A549 (cell line): ENCODE measurements at regions not wholly inside any gene's neighbourhood (a gene's known extent, or its start where the extent isn't known, plus 50 kb on each side); places are given as distances from the start of the nearest gene placed in this dataset.
A peak's percentile ranks its signal among the peaks of the same experiment; 100 is the strongest.

Source experiments
- ATAC-seq, 2 experiments: fragments of 200-7000 bp in 1 of 2; fragments of >200 bp in 1 of 2; cut with Nextera tagmentation in 1 of 2; cut with Tn5 transposase in 1 of 2; 3 replicates each; pipeline versions ENCODE4 v1.8.0 to v1.9.1; 2018 to 2020; ENCODE audit warnings: mild to moderate bottlenecking in 1 of 2, moderate library complexity in 1 of 2
- CTCF ChIA-PET: fragments of 300-600 bp; sonication (Branson Sonifier 250); formaldehyde crosslinking; extraction: SDS; loops from one replicate; lab custom pipeline; 2021; ENCODE audit warnings: antibody characterized with exemption, inconsistent platforms; lab: Yijun Ruan, JAX
- POLR2A ChIA-PET: fragments of 350-600 bp; formaldehyde crosslinking; extraction: SDS; loops from one replicate; lab custom pipeline; 2021; ENCODE audit warnings: antibody characterized with exemption, inconsistent platforms; lab: Yijun Ruan, JAX
- DNase-seq, 2 experiments: peaks; one replicate each; pipeline versions ENCODE4 v3.0.0 to v3.0.0-alpha.2; 2011 to 2016; ENCODE audit warnings: low read depth in 1 of 2, low spot score in 1 of 2
- FAIRE-seq: peaks from 2 replicates; lab custom pipeline; 2011; peaks lifted over from hg19 to GRCh38; lab: Jason Lieb, UNC
- H3K27ac ChIP-seq, 2 experiments: fragments of >200 bp; sonication (Bioruptor Twin); formaldehyde crosslinking; 3 replicates each; pipeline ENCODE4 v1.5.1; 2016 to 2017
- H3K4me1 ChIP-seq: fragments of >200 bp; sonication (Bioruptor Twin); formaldehyde crosslinking; 3 replicates; pipeline ENCODE4 v1.6.1; 2016
- H3K4me2 ChIP-seq: fragments of >200 bp; sonication (Bioruptor Twin); formaldehyde crosslinking; 3 replicates; pipeline ENCODE4 v1.6.1; 2016
- H3K4me3 ChIP-seq: fragments of >200 bp; sonication (Bioruptor Twin); formaldehyde crosslinking; 3 replicates; pipeline ENCODE4 v1.5.1; 2016
- H3K9me3 ChIP-seq: fragments of >200 bp; sonication (Bioruptor Twin); formaldehyde crosslinking; 3 replicates; pipeline ENCODE4 v1.6.1; 2016
- CBX8 ChIP-seq: fragments of 200-600 bp; sonication (generic); IDR thresholded peaks from 2 replicates; pipeline ENCODE4 v1.6.1; 2016
- CHD2 ChIP-seq: fragments of 150-350 bp; IDR thresholded peaks from 2 replicates; pipeline ENCODE4 v1.6.1; 2014; ENCODE audit warnings: low read length; ENCODE audit not compliant: partially characterized antibody
- EHF ChIP-seq: fragments of 250-450 bp; sonication (Bioruptor Pico); IDR thresholded peaks from 2 replicates; pipeline ENCODE4 v1.5.0; 2020; ENCODE audit warnings: mild to moderate bottlenecking
- EHMT2 ChIP-seq: fragments of 200-600 bp; sonication (generic); IDR thresholded peaks from 2 replicates; pipeline ENCODE4 v1.6.1; 2016; ENCODE audit warnings: antibody characterized with exemption, low read depth, mild to moderate bottlenecking, moderate library complexity
- ESRRA ChIP-seq: fragments of 150-350 bp; IDR thresholded peaks from 2 replicates; pipeline ENCODE4 v1.6.1; 2014; ENCODE audit warnings: mild to moderate bottlenecking, low read length, borderline replicate concordance
- FOSB ChIP-seq: fragments of 250-450 bp; sonication (Bioruptor Pico); IDR thresholded peaks from 2 replicates; pipeline ENCODE4 v1.5.0; 2020; ENCODE audit warnings: mild to moderate bottlenecking, moderate library complexity
- FOSL2 ChIP-seq, 2 experiments: fragments of 450-650 bp in 1 of 2; fragments of >200 bp in 1 of 2; sonication (Bioruptor Twin) in 1 of 2; formaldehyde crosslinking; IDR thresholded peaks; 2 replicates each; pipeline versions ENCODE4 v1.5.0 to v1.6.1; 2016 to 2020; ENCODE audit warnings: mild to moderate bottlenecking in 1 of 2, moderate library complexity in 1 of 2
- GATA3 ChIP-seq: IDR thresholded peaks from 2 replicates; pipeline ENCODE4 v1.6.1; 2012; ENCODE audit warnings: borderline replicate concordance
- HDAC2 ChIP-seq: fragments of 200-600 bp; sonication (generic); IDR thresholded peaks from 2 replicates; pipeline ENCODE4 v1.6.1; 2016
- HOXB13 ChIP-seq: fragments of 250-450 bp; sonication (Bioruptor Pico); IDR thresholded peaks from 2 replicates; pipeline ENCODE4 v1.5.0; 2020; ENCODE audit warnings: low read depth, mild to moderate bottlenecking, moderate library complexity
- JUNB ChIP-seq: fragments of >200 bp; sonication (Bioruptor Twin); formaldehyde crosslinking; IDR thresholded peaks from 2 replicates; pipeline ENCODE4 v1.6.1; 2016
- KDM5A ChIP-seq: fragments of 200-600 bp; sonication (generic); IDR thresholded peaks from 2 replicates; pipeline ENCODE4 v1.6.1; 2016; ENCODE audit warnings: antibody characterized with exemption, mild to moderate bottlenecking
- MYC ChIP-seq: IDR thresholded peaks from 2 replicates; pipeline ENCODE4 v1.6.1; 2012; ENCODE audit warnings: mild to moderate bottlenecking, inconsistent platforms, low read length, improper control_type of control experiment, borderline replicate concordance
- RARB ChIP-seq: fragments of 250-450 bp; sonication (Bioruptor Pico); IDR thresholded peaks from 2 replicates; pipeline ENCODE4 v1.8.0; 2021; ENCODE audit warnings: mild to moderate bottlenecking, moderate library complexity
- RFX5 ChIP-seq: fragments of 450-650 bp; IDR thresholded peaks from 2 replicates; pipeline ENCODE4 v1.7.1; 2014; ENCODE audit warnings: antibody characterized with exemption, mild to moderate bottlenecking, moderate library complexity
- RNF2 ChIP-seq: fragments of 200-600 bp; sonication (generic); IDR thresholded peaks from 2 replicates; pipeline ENCODE4 v1.6.1; 2016; ENCODE audit warnings: low read depth, mild to moderate bottlenecking, antibody characterized with exemption, moderate library complexity, borderline replicate concordance
- SMC3 ChIP-seq: fragments of >200 bp; sonication (Bioruptor Twin); formaldehyde crosslinking; IDR thresholded peaks from 3 replicates; pipeline ENCODE4 v1.6.1; 2018; ENCODE audit warnings: inconsistent platforms
- SREBF2 ChIP-seq: fragments of 450-650 bp; IDR thresholded peaks from 2 replicates; pipeline ENCODE4 v1.6.1; 2014; ENCODE audit warnings: mild to moderate bottlenecking, moderate library complexity
- TP53 ChIP-seq: fragments of 250-450 bp; sonication (Bioruptor Pico); IDR thresholded peaks from 2 replicates; pipeline ENCODE4 v1.5.0; 2021; ENCODE audit warnings: mild to moderate bottlenecking, moderate library complexity
- ZFP36 ChIP-seq: fragments of 450-650 bp; IDR thresholded peaks from 2 replicates; pipeline ENCODE4 v1.6.1; 2014; ENCODE audit warnings: borderline replicate concordance; ENCODE audit not compliant: partially characterized antibody
- ZNF302 ChIP-seq: fragments of 250-450 bp; sonication (Bioruptor Pico); IDR thresholded peaks from 2 replicates; pipeline ENCODE4 v1.9.0; 2021; ENCODE audit warnings: inconsistent platforms, mild to moderate bottlenecking, moderate library complexity
- ZSCAN20 ChIP-seq: fragments of 250-450 bp; sonication (Bioruptor Pico); IDR thresholded peaks from 2 replicates; pipeline ENCODE4 v1.8.0; 2022; ENCODE audit warnings: mild to moderate bottlenecking, moderate library complexity
- WGBS: methylation state at CpG from one replicate; pipeline ENCODE4 v1.1.6; 2017; ENCODE audit errors: missing lambda C conversion rate; 5-methylcytosine and 5-hydroxymethylcytosine counted together
- TF ChIP-seq, protein P1 (sequence below): fragments of 250-450 bp; sonication (Bioruptor Pico); IDR thresholded peaks from 2 replicates; pipeline ENCODE4 v1.5.0; 2020; ENCODE audit warnings: low read depth, mild to moderate bottlenecking, moderate library complexity
- TF ChIP-seq, protein P2 (sequence below): fragments of 200-600 bp; sonication (generic); IDR thresholded peaks from 2 replicates; pipeline ENCODE4 v1.6.1; 2016; ENCODE audit warnings: antibody characterized with exemption, mild to moderate bottlenecking, moderate library complexity
- TF ChIP-seq, protein P3 (sequence below): IDR thresholded peaks from 2 replicates; pipeline ENCODE4 v1.6.1; 2012
- TF ChIP-seq, protein P4 (sequence below): fragments of 250-450 bp; sonication (Bioruptor Pico); IDR thresholded peaks from 2 replicates; pipeline ENCODE4 v1.5.0; 2021; ENCODE audit warnings: mild to moderate bottlenecking, moderate library complexity, borderline replicate concordance

DNA sequence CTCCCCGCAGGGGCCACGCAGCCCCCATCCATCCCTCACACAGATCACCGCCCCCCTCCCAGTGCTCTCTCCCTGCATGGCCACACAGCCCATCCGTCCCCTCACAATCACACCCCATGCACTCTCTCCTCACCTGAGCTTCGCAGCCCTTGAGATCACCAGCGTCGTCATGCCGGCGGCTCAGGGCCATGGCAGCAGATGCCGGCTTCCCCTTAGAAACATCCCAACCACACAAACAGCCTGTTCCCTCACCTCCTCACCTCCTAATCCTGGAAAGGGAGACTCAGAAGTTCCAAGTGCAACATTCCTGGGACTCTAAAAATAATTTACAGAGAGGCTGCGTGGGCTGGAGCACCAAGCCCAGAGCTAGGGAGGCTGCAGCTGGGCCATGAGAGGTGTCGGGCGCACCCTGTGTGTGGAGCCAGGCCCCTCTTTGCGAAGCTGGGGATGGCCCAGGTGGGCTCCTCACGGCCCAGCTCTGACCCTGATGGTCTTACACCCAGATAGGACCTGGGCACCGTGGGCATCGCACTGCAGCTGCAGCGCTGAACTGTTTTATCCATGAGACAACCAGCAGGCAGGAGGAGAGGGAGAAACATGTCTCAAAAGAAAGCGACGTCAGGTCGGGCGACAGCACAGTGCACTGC, 125.3 kb downstream of the DLL1 start:
- ATAC-seq = no peak
- H3K27ac ChIP-seq = no peak overlapping the region
- no peaks in the 10 kb centered on the region for H3K9me3 ChIP-seq
- no peak for FAIRE-seq
- H3K4me3 ChIP-seq = no peak overlapping the region
- no peak for DNase-seq
- TF ChIP-seq CBX8 (no peak), JUNB (no peak), ZFP36 (no peak), SMC3 (no peak), RARB (CRISPR knock-in tag) (no peak), TP53 (CRISPR knock-in tag) (no peak), FOSL2 (IDR thresholded peaks at IDR 0.05) (no peak), FOSL2 (CRISPR knock-in tag; IDR thresholded peaks at IDR 0.05) (no peak)
- TF ChIP-seq, all 56 proteins: peak for 0
- Histone ChIP-seq H3K4me2 (no peak overlapping the region), H3K4me1 (no peaks in the 10 kb centered on the region)
- ChIA-PET CTCF (interaction anchor here (0.6 kb wide), 1 partner anchor 112 kb away, joined by 3 read pairs; no protein-coding TSS in a partner anchor), POLR2A (no interaction called here)
- 66% methylated on average over 7 of the region's 22 CpGs for WGBS

DNA sequence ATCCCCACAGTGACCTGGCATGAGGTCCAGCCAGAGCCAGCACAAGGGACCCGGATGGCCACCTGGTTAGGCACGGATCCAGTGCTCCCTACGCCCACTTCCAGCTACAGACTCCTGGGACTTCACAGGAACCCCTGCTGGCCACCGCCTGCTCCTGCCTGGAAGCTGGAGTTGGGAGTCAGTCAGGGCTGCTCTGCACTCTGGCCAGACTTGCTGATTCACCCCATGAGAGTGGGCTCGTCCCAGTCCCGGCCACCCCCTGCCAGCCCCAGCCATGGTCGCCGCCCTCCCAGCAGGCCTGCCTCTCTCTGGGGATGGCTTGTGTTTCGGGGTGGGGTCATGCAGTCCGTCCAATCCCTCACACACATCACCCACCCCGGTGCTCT, 125.8 kb downstream of the DLL1 start:
- POLR2A ChIA-PET = no interaction called here
- Histone ChIP-seq H3K4me3 (no peak overlapping the region), H3K4me2 (no peak overlapping the region), H3K9me3 (no peaks in the 10 kb centered on the region), H3K4me1 (no peaks in the 10 kb centered on the region), H3K27ac (no peak overlapping the region)
- TF ChIP-seq, protein P1, sequence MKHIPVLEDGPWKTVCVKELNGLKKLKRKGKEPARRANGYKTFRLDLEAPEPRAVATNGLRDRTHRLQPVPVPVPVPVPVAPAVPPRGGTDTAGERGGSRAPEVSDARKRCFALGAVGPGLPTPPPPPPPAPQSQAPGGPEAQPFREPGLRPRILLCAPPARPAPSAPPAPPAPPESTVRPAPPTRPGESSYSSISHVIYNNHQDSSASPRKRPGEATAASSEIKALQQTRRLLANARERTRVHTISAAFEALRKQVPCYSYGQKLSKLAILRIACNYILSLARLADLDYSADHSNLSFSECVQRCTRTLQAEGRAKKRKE (CRISPR knock-in tag) = no peak
- TF ChIP-seq TP53 (CRISPR knock-in tag) (no peak), GATA3 (no peak), SREBF2 (no peak), ZNF302 (CRISPR knock-in tag) (no peak), RNF2 (no peak), MYC (no peak), ZSCAN20 (CRISPR knock-in tag) (no peak), RFX5 (no peak)
- CTCF ChIA-PET = interaction anchor here (0.6 to 1.0 kb wide), 2 partner anchors 113 to 333 kb away, joined by 3 to 4 read pairs; no protein-coding TSS in a partner anchor
- ATAC-seq (peak; percentile 65 to 79; a peak in 5 of 6 replicates), DNase-seq (no peak), FAIRE-seq (no peak)
- 30% methylated on average over 5 of the region's 11 CpGs for WGBS

DNA sequence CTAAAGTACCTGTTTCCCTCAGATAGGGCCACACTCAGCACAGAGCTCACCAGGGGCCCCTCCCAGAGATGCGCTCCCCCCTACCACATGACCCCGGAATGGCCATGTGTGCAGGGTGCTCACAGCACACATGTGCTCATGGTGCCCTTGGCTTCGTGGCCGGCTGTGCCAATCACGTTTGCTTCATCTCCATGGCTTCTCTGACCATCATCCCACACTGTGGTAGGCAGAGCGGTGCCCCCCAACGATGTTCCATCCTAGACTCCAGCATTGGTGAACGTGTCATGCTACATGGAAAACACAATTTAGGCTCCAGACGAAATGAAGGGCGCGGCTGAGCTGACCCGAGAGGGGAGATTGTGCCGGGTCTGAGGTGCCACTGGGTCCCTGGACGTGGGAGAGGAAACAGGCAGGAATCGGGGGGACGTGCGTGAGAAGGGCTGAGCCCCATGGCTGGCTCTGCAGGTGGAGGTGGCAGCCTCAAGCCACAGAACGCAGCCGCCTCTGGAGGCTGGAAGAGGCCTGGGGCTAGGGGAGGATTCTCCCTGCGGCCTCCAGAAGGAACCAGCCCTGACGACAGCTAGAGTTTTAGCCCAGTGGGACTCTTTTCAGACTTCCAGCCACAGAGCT, 126.5 kb downstream of the DLL1 start:
- H3K4me1 ChIP-seq = no peaks in the 10 kb centered on the region
- ATAC-seq = no peak
- POLR2A ChIA-PET = no interaction called here
- CTCF ChIA-PET = interaction anchor here (1.0 kb wide), 1 partner anchor 332 kb away, joined by 4 read pairs; no protein-coding TSS in a partner anchor
- no peaks in the 10 kb centered on the region for H3K9me3 ChIP-seq
- FAIRE-seq = no peak
- H3K27ac ChIP-seq = no peak overlapping the region
- TF ChIP-seq, protein P2, sequence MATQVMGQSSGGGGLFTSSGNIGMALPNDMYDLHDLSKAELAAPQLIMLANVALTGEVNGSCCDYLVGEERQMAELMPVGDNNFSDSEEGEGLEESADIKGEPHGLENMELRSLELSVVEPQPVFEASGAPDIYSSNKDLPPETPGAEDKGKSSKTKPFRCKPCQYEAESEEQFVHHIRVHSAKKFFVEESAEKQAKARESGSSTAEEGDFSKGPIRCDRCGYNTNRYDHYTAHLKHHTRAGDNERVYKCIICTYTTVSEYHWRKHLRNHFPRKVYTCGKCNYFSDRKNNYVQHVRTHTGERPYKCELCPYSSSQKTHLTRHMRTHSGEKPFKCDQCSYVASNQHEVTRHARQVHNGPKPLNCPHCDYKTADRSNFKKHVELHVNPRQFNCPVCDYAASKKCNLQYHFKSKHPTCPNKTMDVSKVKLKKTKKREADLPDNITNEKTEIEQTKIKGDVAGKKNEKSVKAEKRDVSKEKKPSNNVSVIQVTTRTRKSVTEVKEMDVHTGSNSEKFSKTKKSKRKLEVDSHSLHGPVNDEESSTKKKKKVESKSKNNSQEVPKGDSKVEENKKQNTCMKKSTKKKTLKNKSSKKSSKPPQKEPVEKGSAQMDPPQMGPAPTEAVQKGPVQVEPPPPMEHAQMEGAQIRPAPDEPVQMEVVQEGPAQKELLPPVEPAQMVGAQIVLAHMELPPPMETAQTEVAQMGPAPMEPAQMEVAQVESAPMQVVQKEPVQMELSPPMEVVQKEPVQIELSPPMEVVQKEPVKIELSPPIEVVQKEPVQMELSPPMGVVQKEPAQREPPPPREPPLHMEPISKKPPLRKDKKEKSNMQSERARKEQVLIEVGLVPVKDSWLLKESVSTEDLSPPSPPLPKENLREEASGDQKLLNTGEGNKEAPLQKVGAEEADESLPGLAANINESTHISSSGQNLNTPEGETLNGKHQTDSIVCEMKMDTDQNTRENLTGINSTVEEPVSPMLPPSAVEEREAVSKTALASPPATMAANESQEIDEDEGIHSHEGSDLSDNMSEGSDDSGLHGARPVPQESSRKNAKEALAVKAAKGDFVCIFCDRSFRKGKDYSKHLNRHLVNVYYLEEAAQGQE = no peak
- TF ChIP-seq, protein P1 (CRISPR knock-in tag) = no peak
- TF ChIP-seq EHMT2 = no peak
- no peak for TF ChIP-seq FOSB (CRISPR knock-in tag)
- no peak for TF ChIP-seq EHF (CRISPR knock-in tag)
- no peak for TF ChIP-seq CHD2
- TF ChIP-seq, protein P3, sequence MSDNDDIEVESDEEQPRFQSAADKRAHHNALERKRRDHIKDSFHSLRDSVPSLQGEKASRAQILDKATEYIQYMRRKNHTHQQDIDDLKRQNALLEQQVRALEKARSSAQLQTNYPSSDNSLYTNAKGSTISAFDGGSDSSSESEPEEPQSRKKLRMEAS = no peak
- TF ChIP-seq, protein P4, sequence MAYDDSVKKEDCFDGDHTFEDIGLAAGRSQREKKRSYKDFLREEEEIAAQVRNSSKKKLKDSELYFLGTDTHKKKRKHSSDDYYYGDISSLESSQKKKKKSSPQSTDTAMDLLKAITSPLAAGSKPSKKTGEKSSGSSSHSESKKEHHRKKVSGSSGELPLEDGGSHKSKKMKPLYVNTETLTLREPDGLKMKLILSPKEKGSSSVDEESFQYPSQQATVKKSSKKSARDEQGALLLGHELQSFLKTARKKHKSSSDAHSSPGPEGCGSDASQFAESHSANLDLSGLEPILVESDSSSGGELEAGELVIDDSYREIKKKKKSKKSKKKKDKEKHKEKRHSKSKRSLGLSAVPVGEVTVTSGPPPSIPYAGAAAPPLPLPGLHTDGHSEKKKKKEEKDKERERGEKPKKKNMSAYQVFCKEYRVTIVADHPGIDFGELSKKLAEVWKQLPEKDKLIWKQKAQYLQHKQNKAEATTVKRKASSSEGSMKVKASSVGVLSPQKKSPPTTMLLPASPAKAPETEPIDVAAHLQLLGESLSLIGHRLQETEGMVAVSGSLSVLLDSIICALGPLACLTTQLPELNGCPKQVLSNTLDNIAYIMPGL (CRISPR knock-in tag) = no peak
- TF ChIP-seq CBX8 = no peak
- TF ChIP-seq ZNF302 (CRISPR knock-in tag) = no peak
- no peak for TF ChIP-seq ESRRA
- no peak for TF ChIP-seq HOXB13 (CRISPR knock-in tag)
- no peak for TF ChIP-seq KDM5A
- no peak for TF ChIP-seq RNF2
- TF ChIP-seq HDAC2 = no peak
- 76% methylated on average over 12 of the region's 21 CpGs for WGBS
- no peak for DNase-seq
- H3K4me3 ChIP-seq = no peak overlapping the region
- H3K4me2 ChIP-seq = no peak overlapping the region
